Stimulated activated CD4-positive, alpha-beta T cell treated with anti-CD3 and anti-CD28 coated beads, Interleukin-12 subunit alpha, Interleukin-12 subunit beta, amount 100 ng/mL, for 48 hours (primary cell): ENCODE measurements at regions not wholly inside any gene's neighbourhood (a gene's known extent, or its start where the extent isn't known, plus 50 kb on each side); places are given as distances from the start of the nearest gene placed in this dataset.

Source experiments
- DNase-seq, 3 donors: peaks; one replicate each; pipeline ENCODE4 v3.0.0-alpha.2; 2020; ENCODE audit warnings: low read depth in 2 of 3, low spot score in 1 of 3

GRCh38 chr22:49028111-49028510 is 799.6 kb downstream of the BRD1 start:
- no peak for DNase-seq

DNA sequence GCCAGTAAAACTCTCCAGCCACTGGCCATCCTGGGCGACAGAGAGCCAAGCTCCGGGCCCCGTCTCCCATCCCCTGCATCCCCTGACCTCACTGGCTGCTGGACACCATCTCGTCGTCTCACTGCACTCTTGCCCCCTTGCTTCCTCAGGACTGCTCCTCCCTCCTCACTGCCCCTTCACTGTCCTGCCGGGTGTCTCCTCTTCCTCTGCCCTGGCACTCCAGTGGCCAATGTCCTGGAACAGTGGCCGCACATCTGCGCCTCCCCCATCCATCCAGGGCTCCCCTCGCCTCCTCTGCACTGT is 800.4 kb downstream of the BRD1 start:
- DNase-seq: no peak

DNA sequence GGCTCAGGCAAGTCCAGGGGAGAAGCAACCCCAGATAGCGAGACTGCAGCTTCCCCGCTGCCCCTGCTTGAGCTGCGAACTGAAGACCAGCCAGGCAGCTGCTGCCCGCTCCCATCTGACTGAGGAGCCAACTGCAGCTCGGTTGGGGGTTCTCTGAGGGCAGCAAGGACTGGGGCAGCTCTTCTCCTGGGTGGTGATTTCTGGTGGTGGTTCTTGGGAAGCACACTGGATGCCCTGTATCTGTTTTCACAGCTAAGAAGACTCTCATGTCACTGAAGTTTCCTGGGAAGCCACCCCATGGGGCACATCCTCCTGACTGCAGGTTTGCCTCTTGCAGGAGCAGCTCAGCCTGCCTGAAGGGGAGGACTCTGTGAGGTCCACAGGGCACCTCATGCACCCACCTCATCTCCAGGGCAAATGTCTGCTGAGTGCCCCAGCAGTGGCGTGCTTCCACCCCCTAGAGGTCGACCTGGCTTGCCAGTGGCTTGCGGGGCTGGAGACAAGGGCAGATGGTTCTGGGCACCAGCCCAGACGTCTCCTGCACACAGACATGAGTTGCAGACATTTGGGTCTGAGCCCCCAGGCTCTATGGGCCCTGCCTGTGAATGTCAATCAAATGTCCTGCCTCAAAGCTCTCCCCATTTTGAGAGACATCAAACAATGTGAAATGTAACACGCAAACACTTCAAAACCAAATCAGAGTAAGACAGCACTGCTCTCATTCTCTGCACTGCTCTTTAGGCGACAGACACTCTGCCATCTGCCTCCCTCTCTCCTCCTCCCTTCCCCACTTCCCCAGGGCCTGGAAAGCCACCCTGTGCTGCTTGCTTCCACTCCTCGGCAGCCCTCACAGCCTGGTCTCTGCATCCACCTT is 800.9 kb downstream of the BRD1 start:
- no peak for DNase-seq

GRCh38 chr22:49025791-49026493 is 801.7 kb downstream of the BRD1 start:
- no peak for DNase-seq

GRCh38 chr22:49024775-49025440 is 802.8 kb downstream of the BRD1 start:
- DNase-seq: no peak

DNA sequence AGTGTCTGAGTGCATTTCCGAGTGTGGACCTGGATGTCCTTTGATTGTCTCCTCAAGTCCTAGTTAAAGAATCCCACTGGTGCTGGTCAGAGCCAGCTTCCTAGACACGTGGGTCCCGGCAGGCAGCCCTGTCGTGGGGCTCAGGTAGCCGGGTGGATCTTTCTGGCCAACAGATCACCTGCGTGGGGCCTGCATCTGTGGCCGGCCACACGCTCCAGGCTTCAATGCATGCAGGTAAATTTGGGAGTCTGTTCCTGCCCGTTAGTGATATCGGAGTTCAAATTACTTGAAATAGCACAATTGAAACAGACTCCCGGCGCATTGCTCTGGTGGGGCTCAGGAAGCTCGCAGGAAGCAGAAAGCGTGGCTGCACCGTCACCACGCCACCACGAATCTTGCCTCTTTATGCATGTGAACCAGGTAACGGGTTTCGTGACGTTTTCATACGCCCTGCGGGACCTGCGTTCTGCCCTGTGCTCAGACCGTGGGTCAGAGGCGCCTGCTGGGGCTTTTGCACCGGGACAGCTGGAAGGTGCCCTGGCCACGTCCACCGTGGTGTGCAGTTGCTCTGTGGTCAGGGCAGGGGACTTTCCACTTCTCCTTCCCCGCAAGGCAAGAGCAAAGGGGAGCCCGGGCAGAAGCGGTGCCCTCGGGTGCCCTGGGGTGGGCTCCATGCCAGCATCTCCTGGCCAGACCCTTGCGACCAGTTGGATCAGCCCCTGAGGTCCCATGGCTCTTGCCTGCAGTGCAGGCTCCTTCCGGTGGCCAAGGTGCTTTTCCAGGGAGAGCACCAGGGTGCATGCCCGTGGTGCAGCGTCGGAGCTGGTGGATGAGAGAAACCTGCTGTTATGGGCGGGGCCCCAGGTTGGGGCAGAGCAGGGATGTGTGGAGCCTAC is 803.5 kb downstream of the BRD1 start:
- no peak for DNase-seq

DNA sequence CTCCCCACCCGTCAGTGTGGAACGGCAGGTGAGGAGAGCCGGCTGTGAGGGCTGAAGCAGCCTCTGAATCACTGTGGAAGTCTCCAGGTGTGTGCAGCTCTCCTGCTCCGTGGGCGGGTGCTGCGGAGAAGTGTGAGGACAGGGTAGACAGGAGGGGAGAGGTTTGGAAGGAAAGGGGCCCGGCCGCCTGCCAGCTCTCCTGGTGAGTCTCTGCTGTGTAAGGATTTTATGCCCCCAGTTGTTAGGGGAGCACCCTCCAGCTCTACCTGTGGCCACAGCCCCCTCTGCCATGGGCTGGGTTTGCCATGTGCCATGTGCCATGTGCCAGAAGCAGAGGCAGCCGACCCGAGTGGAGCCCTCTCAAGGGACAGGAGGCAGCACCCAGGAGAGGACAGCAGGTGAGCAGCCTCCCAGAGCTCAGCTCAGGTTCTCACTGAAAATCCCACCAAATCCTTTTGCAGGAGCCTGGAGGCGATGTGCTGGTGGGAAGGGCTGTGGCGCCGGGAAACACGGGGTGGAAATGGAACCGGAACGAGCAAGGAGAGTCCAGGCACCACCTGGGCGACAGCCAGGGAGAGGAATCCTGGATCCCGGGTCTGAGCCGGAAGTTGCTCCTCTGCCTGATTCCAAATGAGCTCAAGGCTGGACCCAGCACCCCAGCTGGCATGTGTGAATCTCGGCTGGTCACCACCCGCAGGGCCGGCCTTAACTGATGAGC is 804.4 kb downstream of the BRD1 start:
- no peak for DNase-seq

- DNase-seq: no peak
These were observed 804.9 kb downstream of the BRD1 start for GRCh38 chr22:49022816-49023160.

GRCh38 chr22:49021926-49022815 is 805.5 kb downstream of the BRD1 start:
- no peak for DNase-seq

DNA sequence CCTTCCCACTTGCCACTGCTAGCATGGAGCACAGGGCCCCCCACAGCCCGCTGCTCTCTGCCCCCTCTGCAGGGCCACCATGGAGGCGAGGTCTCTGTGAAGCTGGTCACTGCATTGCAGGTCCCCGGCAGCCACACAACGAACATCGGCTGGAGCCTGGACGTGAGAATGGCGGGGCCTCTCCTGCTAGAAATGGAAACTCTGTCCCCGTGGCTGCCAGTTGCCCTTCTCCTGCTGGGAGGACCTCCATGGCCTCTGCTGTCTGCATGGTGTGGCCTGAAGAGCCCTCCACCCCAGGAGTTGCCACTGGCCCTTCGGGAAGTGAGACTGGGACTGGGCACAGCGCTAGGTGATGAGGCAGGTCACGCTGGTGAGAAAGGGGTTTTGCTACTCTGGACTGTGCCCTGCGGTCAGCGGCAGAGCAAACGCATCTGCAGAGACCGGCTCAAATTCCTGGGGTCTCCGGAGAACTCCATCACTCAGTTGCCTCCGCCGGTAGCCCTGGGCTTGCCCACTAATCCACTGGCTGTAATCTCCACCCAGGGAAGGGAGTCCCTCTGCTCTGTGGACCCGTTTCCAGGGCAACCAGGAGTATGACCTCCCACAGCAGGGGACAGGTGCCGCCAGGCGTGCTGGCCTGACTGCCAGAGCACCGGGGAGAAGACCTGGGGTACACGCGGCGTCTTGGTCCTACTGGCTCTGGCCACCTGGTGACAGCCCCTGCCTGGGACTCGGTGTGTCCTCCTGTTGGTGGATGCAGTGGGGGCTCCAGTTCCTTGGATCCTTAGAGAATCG is 806.3 kb downstream of the BRD1 start:
- no peak for DNase-seq

DNA sequence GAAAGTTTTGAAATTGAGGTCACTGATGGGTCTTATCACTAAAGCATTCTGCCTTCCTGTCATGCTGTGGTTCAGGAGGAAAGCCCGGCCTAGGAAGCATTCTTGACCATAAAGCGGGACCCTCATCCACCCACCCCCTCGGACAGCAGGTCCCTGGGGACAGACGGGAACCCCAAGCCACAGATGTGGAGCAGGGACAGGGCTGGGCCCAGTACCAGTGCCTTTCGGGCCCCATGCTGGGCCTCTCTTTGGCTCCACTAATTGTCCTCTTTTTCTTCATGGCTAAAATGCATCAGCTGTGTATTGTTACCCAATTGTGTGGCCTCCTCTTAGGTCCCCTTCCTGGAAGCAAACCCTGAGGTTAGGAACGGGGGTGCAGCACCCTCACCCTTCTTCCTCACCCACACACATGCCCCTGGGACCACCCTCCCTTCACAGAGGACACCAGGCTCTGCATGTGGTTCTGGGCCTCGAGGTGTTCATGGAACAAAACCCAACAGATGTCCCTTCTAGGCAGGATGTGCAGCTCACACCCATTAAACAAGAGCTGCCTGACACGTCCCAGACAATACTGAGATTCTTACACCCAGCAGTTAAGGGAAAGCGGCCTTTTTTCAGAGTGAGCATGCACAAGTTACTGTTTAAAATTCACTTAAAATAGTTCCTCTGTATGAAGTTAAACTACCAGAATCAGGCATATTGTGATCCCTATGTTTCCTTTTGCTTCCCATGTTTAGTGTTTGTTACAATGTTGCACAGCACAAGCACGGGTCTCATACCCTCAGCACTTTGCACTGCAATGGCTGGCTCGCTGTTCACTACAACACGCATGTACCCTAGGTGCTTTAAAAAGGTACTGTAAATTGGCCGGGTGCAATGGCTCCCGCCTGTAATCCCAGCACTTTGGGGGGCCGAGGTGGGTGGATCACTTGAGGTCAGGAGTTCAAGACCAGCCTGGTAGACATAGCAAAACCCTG is 807.6 kb downstream of the BRD1 start:
- no peak for DNase-seq

- no peak for DNase-seq
These were observed 809.1 kb downstream of the BRD1 start for GRCh38 chr22:49018601-49019000.

DNA sequence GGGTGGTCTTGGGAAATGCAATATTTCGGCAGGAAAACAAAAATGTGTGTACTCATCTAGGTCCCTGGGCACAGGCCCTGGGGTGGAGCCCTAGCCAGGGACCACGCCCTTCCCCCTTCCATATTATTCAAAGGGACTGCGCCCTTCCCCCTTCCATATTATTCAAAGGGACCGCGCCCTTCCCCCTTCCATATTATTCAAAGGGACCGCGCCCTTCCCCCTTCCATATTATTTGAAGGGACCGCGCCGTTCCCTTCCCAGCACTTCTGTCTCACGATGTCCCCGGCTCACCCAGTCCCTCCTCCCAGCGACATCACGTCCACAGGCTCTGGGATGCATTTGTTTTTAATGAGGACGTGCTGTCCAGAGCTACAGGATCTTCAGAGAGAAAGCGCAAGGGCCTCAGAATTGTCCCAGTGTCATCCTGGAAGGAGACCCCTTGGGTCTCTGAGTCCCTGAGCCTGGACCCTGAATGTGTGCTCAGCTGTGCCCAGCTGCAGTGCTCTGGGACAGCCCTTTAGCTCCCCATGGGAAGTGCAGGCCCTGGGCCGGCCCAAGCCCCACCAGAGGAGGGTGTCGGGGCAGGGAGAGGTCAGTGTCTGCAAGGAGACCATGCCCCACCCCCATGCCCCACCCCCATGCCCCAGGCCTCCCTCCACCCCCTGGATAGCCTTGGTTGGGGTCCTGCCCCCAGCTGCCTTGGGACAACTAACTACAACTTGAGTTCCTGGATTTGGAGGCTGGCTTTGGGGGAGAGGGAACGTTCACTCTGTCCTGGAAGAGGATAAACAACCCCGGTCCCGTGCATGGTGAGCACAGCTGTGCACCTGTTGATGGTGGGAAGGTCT is 810.0 kb downstream of the BRD1 start:
- DNase-seq: no peak

DNA sequence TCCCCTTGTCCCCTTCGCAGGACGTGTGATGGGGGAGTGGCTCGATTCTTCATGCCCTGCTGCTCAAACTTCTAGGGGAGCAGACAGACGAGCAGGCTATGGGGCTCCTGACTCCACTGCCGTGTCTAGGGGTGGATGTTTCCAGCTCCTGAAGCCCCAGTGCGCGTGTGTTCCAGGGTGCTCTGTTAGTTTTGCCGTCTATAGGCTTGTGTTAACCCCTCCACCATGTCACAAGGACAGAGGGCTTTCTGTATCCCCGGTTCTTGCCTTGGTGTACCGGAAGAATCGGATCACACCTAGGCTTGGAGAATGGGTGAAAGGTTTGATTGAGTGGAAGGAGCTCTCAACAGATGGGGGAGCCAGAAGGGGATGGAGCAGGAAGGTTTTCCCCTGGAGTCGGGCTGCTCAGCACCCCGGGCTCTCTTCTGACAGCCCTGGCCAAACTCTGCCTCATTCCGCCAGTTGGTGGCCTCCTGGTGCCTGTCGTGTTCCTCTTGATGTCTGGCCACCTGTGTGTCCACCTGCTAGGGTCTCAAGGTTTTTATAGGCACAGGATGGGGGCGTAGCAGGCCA is 810.7 kb downstream of the BRD1 start:
- no peak for DNase-seq

- DNase-seq: no peak
These were observed 811.4 kb downstream of the BRD1 start for GRCh38 chr22:49015993-49016908.
